ENCODE measurements at regions not wholly inside any gene's neighbourhood (a gene's known extent, or its start where the extent isn't known, plus 50 kb on each side); places are given as distances from the start of the nearest gene placed in this dataset.

- no peaks in the 10 kb centered on the region for H3K9me3 ChIP-seq (ENCODE audit: control insufficient read depth, insufficient read depth, low read depth, low read length)
- no peaks in the 10 kb centered on the region for H3K27me3 ChIP-seq (ENCODE audit: control insufficient read depth, insufficient read depth, low read length)
- ChIA-PET CTCF (no interaction called here), POLR2A (no interaction called here)
- no peaks in the 10 kb centered on the region for H3K4me1 ChIP-seq (ENCODE audit: control insufficient read depth, insufficient read depth, low read length)
- in situ Hi-C loops (cut with HindIII; ENCODE audit: low pct_unique_long_range_greater_than_20kb, low sequenced_read_pairs), result no loop called here
- no peak overlapping the region for H3K4me3 ChIP-seq (ENCODE audit: low read depth in 2 of 2, low read length in 2 of 2)
- no peaks in the 10 kb centered on the region for H3K36me3 ChIP-seq (ENCODE audit: control insufficient read depth, insufficient read depth, low read length)
- TF ChIP-seq POLR2AphosphoS5 (IDR thresholded peaks at IDR 0.05; ENCODE audit: low read depth, low read length), result no peak
- TF ChIP-seq TCF7L2 (IDR thresholded peaks at IDR 0.05; ENCODE audit: low read depth, low read length), result no peak
- no peak for TF ChIP-seq CTCF (IDR thresholded peaks at IDR 0.05)
- no peak for TF ChIP-seq REST (IDR thresholded peaks at IDR 0.05; ENCODE audit: insufficient read depth in 1 of 2, low read depth in 2 of 2, low read length in 1 of 2)
- no peak for TF ChIP-seq SIN3A (IDR thresholded peaks at IDR 0.05; ENCODE audit: borderline replicate concordance, insufficient read depth, low read depth, low read length)
- DNase-seq (ENCODE audit: low read depth, low spot score) (no peak), ATAC-seq (no peak)
- no TSS peak for BruUV-seq (replicated peaks)
- intact Hi-C loops (cut with micrococcal nuclease; ENCODE audit: unreplicated experiment), result no loop called here
- no peak overlapping the region for H3K27ac ChIP-seq (ENCODE audit: low read length)
Observed at GRCh38 chr6:137764464-137764863, 102.6 kb upstream of the TNFAIP3 start.

- no peak for DNase-seq (ENCODE audit: low read depth, low spot score)
- POLR2A ChIA-PET, result no interaction called here
- Histone ChIP-seq H3K4me3 (ENCODE audit: low read depth in 2 of 2, low read length in 2 of 2) (no peak overlapping the region), H3K27ac (ENCODE audit: low read length) (no peak overlapping the region), H3K4me1 (ENCODE audit: control insufficient read depth, insufficient read depth, low read length) (no peaks in the 10 kb centered on the region), H3K27me3 (ENCODE audit: control insufficient read depth, insufficient read depth, low read length) (no peaks in the 10 kb centered on the region), H3K36me3 (ENCODE audit: control insufficient read depth, insufficient read depth, low read length) (no peaks in the 10 kb centered on the region), H3K9me3 (ENCODE audit: control insufficient read depth, insufficient read depth, low read depth, low read length) (no peaks in the 10 kb centered on the region)
- CTCF ChIA-PET, result interaction anchor here (0.6 kb wide), 1 partner anchor 350 kb away, joined by 3 read pairs; no protein-coding TSS in a partner anchor
- TF ChIP-seq POLR2AphosphoS5 (IDR thresholded peaks at IDR 0.05; ENCODE audit: low read depth, low read length), result no peak
- no peak for TF ChIP-seq SIN3A (IDR thresholded peaks at IDR 0.05; ENCODE audit: borderline replicate concordance, insufficient read depth, low read depth, low read length)
- no peak for TF ChIP-seq TCF7L2 (IDR thresholded peaks at IDR 0.05; ENCODE audit: low read depth, low read length)
- no peak for TF ChIP-seq REST (IDR thresholded peaks at IDR 0.05; ENCODE audit: insufficient read depth in 1 of 2, low read depth in 2 of 2, low read length in 1 of 2)
- no peak for TF ChIP-seq CTCF (IDR thresholded peaks at IDR 0.05)
- ATAC-seq, result no peak
- no TSS peak for BruUV-seq (replicated peaks)
- intact Hi-C loops (cut with micrococcal nuclease; ENCODE audit: unreplicated experiment) (no loop called here), in situ Hi-C loops (cut with HindIII; ENCODE audit: low pct_unique_long_range_greater_than_20kb, low sequenced_read_pairs) (no loop called here)
Observed at GRCh38 chr6:137765059-137765458, 102.0 kb upstream of the TNFAIP3 start.

Data from Panc1 (cell line).